ENCODE measurements at regions not wholly inside any gene's neighbourhood (a gene's known extent, or its start where the extent isn't known, plus 50 kb on each side); places are given as distances from the start of the nearest gene placed in this dataset.

GRCh38 chr4:127249767-127250108, 383.0 kb upstream of the INTU start:
- Histone ChIP-seq H3K4me1 (no peaks in the 10 kb centered on the region), H3K27me3 (no peaks in the 10 kb centered on the region), H3K36me3 (no peaks in the 10 kb centered on the region), H3K27ac (no peak overlapping the region), H3K9me3 (no peaks in the 10 kb centered on the region), H3K4me3 (no peak overlapping the region)
- TF ChIP-seq POLR2A (IDR thresholded peaks at IDR 0.05) (no peak), POLR2AphosphoS5 (IDR thresholded peaks at IDR 0.05; ENCODE audit: insufficient read depth in 1 of 2, low read depth in 1 of 2) (no peak)
- TF ChIP-seq, protein P1, sequence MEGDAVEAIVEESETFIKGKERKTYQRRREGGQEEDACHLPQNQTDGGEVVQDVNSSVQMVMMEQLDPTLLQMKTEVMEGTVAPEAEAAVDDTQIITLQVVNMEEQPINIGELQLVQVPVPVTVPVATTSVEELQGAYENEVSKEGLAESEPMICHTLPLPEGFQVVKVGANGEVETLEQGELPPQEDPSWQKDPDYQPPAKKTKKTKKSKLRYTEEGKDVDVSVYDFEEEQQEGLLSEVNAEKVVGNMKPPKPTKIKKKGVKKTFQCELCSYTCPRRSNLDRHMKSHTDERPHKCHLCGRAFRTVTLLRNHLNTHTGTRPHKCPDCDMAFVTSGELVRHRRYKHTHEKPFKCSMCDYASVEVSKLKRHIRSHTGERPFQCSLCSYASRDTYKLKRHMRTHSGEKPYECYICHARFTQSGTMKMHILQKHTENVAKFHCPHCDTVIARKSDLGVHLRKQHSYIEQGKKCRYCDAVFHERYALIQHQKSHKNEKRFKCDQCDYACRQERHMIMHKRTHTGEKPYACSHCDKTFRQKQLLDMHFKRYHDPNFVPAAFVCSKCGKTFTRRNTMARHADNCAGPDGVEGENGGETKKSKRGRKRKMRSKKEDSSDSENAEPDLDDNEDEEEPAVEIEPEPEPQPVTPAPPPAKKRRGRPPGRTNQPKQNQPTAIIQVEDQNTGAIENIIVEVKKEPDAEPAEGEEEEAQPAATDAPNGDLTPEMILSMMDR (IDR thresholded peaks at IDR 0.05), result no peak
- intact Hi-C loops (cut with DNase I), result no loop called here
- DNase-seq (ENCODE audit: extremely low spot score in 2 of 2), result no peak

GRCh38 chr4:127250577-127250976, 382.2 kb upstream of the INTU start:
- Histone ChIP-seq H3K27ac (no peak overlapping the region), H3K9me3 (no peaks in the 10 kb centered on the region), H3K4me3 (no peak overlapping the region), H3K4me1 (no peaks in the 10 kb centered on the region), H3K36me3 (no peaks in the 10 kb centered on the region), H3K27me3 (no peaks in the 10 kb centered on the region)
- no peak for TF ChIP-seq POLR2AphosphoS5 (IDR thresholded peaks at IDR 0.05; ENCODE audit: insufficient read depth in 1 of 2, low read depth in 1 of 2)
- TF ChIP-seq, protein P1 (IDR thresholded peaks at IDR 0.05), result no peak
- no peak for TF ChIP-seq POLR2A (IDR thresholded peaks at IDR 0.05)
- DNase-seq (ENCODE audit: extremely low spot score in 2 of 2), result no peak
- intact Hi-C loops (cut with DNase I), result no loop called here

GRCh38 chr4:127251423-127251822, 381.3 kb upstream of the INTU start:
- Histone ChIP-seq H3K4me3 (no peak overlapping the region), H3K4me1 (no peaks in the 10 kb centered on the region), H3K27me3 (no peaks in the 10 kb centered on the region), H3K27ac (no peak overlapping the region), H3K36me3 (no peaks in the 10 kb centered on the region), H3K9me3 (no peaks in the 10 kb centered on the region)
- intact Hi-C loops (cut with DNase I), result no loop called here
- no peak for DNase-seq (ENCODE audit: extremely low spot score in 2 of 2)
- TF ChIP-seq, protein P1 (IDR thresholded peaks at IDR 0.05), result no peak
- TF ChIP-seq POLR2A (IDR thresholded peaks at IDR 0.05) (no peak), POLR2AphosphoS5 (IDR thresholded peaks at IDR 0.05; ENCODE audit: insufficient read depth in 1 of 2, low read depth in 1 of 2) (no peak)

DNA sequence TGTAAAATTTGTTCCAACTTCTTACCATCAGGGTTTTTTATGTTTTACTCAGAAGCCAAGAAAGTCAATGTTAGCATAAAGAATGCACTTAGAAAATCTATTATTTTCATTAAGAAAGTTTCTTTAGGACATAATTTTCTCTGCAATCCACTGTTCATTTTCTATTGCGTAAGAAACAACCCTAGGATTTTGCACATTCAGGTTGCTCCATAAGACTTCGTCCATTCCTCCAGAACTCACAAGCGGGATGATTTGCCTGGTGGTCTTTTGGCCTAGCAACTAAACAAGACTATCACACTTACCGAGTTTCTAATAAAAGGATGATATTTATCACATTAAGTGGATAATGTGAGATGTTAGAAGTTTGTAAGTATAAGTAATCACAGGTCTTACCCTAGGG, 376.3 kb upstream of the INTU start:
- H3K9me3 ChIP-seq, result no peaks in the 10 kb centered on the region
- intact Hi-C loops (cut with DNase I), result no loop called here
- H3K4me1 ChIP-seq, result no peaks in the 10 kb centered on the region
- DNase-seq (ENCODE audit: extremely low spot score in 2 of 2), result no peak
- TF ChIP-seq POLR2A (IDR thresholded peaks at IDR 0.05) (no peak), POLR2AphosphoS5 (IDR thresholded peaks at IDR 0.05; ENCODE audit: insufficient read depth in 1 of 2, low read depth in 1 of 2) (no peak)
- TF ChIP-seq, protein P1 (IDR thresholded peaks at IDR 0.05), result no peak
- no peak overlapping the region for H3K4me3 ChIP-seq
- H3K27me3 ChIP-seq, result no peaks in the 10 kb centered on the region
- H3K36me3 ChIP-seq, result no peaks in the 10 kb centered on the region
- no peak overlapping the region for H3K27ac ChIP-seq

DNA sequence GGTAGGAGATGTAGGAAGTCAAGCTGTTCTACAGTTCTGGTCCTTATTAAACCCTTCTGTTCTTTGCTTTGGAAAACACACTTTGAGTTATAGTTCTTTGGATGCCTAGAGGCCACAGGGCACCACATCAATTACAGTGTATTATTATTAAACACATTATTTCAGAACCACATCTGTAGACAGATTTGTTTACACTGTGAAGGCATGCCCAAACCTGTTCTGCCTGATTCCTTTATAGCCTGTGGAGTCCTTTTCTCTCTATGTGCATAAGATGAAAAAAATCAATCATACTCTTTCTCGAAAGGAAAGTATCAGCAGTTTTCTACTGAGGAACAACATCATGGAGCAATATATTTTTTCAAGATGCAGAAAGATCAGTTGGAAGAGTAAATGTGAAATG, 371.3 kb upstream of the INTU start:
- Histone ChIP-seq H3K27me3 (no peaks in the 10 kb centered on the region), H3K9me3 (no peaks in the 10 kb centered on the region), H3K36me3 (no peaks in the 10 kb centered on the region), H3K27ac (no peak overlapping the region), H3K4me3 (no peak overlapping the region), H3K4me1 (no peaks in the 10 kb centered on the region)
- intact Hi-C loops (cut with DNase I), result no loop called here
- no peak for DNase-seq (ENCODE audit: extremely low spot score in 2 of 2)
- TF ChIP-seq, protein P1 (IDR thresholded peaks at IDR 0.05), result no peak
- TF ChIP-seq POLR2A (IDR thresholded peaks at IDR 0.05) (no peak), POLR2AphosphoS5 (IDR thresholded peaks at IDR 0.05; ENCODE audit: insufficient read depth in 1 of 2, low read depth in 1 of 2) (no peak)
